Neural crest cell (in vitro differentiated cells): ENCODE measurements at regions not wholly inside any gene's neighbourhood (a gene's known extent, or its start where the extent isn't known, plus 50 kb on each side); places are given as distances from the start of the nearest gene placed in this dataset.

Experiments used
- DNase-seq: peaks from one replicate; pipeline ENCODE4 v3.0.0; 2021; ENCODE audit warnings: low read depth, mixed read lengths, low spot score
- H3K27ac Mint-ChIP-seq: one replicate; pipeline ENCODE4 v1.8.0; 2021; ENCODE audit warnings: mild to moderate bottlenecking, mixed read lengths; ENCODE audit not compliant: unreplicated experiment
- H3K27me3 Mint-ChIP-seq: 2 replicates; pipeline ENCODE4 v1.8.0; 2021; ENCODE audit warnings: low read depth, mild to moderate bottlenecking, mixed read lengths
- H3K36me3 Mint-ChIP-seq: 2 replicates; pipeline ENCODE4 v1.8.0; 2021; ENCODE audit warnings: low read depth, mild to moderate bottlenecking, mixed read lengths
- H3K4me1 Mint-ChIP-seq: 2 replicates; pipeline ENCODE4 v1.8.0; 2021; ENCODE audit warnings: mixed read lengths
- H3K4me3 Mint-ChIP-seq: one replicate; pipeline ENCODE4 v1.8.0; 2021; ENCODE audit warnings: mild to moderate bottlenecking, mixed read lengths
- H3K9me3 Mint-ChIP-seq: 2 replicates; pipeline ENCODE4 v1.8.0; 2021; ENCODE audit warnings: mixed read lengths
- CTCF ChIP-seq: fragments of 200-600 bp; sonication (generic); conservative IDR thresholded peaks from 2 replicates; pipeline ENCODE4 v1.5.0; 2021; ENCODE audit warnings: antibody characterized with exemption, mild to moderate bottlenecking

GRCh38 chr2:7646024-7646423 lies 728.8 kb downstream of the RNF144A start:
- no peaks in the 10 kb centered on the region for H3K27me3 Mint-ChIP-seq
- H3K9me3 Mint-ChIP-seq: peaks cover 18% of the 10 kb centered on the region
- no peak for DNase-seq
- no peak overlapping the region for H3K27ac Mint-ChIP-seq
- TF ChIP-seq CTCF: no peak
- peaks cover 18% of the 10 kb centered on the region for H3K36me3 Mint-ChIP-seq
- no peak overlapping the region for H3K4me3 Mint-ChIP-seq
- peaks cover 14% of the 10 kb centered on the region for H3K4me1 Mint-ChIP-seq

GRCh38 chr2:7646661-7647060 lies 729.4 kb downstream of the RNF144A start:
- no peak overlapping the region for H3K4me3 Mint-ChIP-seq
- H3K9me3 Mint-ChIP-seq: peaks cover 18% of the 10 kb centered on the region
- TF ChIP-seq CTCF: no peak
- DNase-seq: no peak
- H3K4me1 Mint-ChIP-seq: peaks cover 14% of the 10 kb centered on the region
- H3K27ac Mint-ChIP-seq: no peak overlapping the region
- H3K27me3 Mint-ChIP-seq: no peaks in the 10 kb centered on the region
- peaks cover 17% of the 10 kb centered on the region for H3K36me3 Mint-ChIP-seq

GRCh38 chr2:7648221-7648795 lies 731.1 kb downstream of the RNF144A start:
- Mint-ChIP-seq H3K4me3 (no peak overlapping the region), H3K4me1 (peaks cover 14% of the 10 kb centered on the region), H3K36me3 (peaks cover 12% of the 10 kb centered on the region), H3K27ac (no peak overlapping the region), H3K27me3 (no peaks in the 10 kb centered on the region), H3K9me3 (peaks cover 12% of the 10 kb centered on the region)
- no peak for TF ChIP-seq CTCF
- no peak for DNase-seq

GRCh38 chr2:7649461-7650228 lies 732.4 kb downstream of the RNF144A start:
- DNase-seq: no peak
- Mint-ChIP-seq H3K4me3 (no peak overlapping the region), H3K27ac (no peak overlapping the region), H3K36me3 (peaks cover 19% of the 10 kb centered on the region), H3K9me3 (peaks cover 24% of the 10 kb centered on the region), H3K27me3 (no peaks in the 10 kb centered on the region), H3K4me1 (peaks cover 14% of the 10 kb centered on the region)
- TF ChIP-seq CTCF: no peak

- H3K4me3 Mint-ChIP-seq: no peak overlapping the region
- TF ChIP-seq CTCF: no peak
- peaks cover 17% of the 10 kb centered on the region for H3K9me3 Mint-ChIP-seq
- no peak overlapping the region for H3K27ac Mint-ChIP-seq
- no peaks in the 10 kb centered on the region for H3K27me3 Mint-ChIP-seq
- H3K4me1 Mint-ChIP-seq: peaks cover 5% of the 10 kb centered on the region
- peaks cover 20% of the 10 kb centered on the region for H3K36me3 Mint-ChIP-seq
- no peak for DNase-seq
Observed at GRCh38 chr2:7653617-7654016, 736.4 kb downstream of the RNF144A start.
